ENCODE measurements at regions not wholly inside any gene's neighbourhood (a gene's known extent, or its start where the extent isn't known, plus 50 kb on each side); places are given as distances from the start of the nearest gene placed in this dataset.

DNA sequence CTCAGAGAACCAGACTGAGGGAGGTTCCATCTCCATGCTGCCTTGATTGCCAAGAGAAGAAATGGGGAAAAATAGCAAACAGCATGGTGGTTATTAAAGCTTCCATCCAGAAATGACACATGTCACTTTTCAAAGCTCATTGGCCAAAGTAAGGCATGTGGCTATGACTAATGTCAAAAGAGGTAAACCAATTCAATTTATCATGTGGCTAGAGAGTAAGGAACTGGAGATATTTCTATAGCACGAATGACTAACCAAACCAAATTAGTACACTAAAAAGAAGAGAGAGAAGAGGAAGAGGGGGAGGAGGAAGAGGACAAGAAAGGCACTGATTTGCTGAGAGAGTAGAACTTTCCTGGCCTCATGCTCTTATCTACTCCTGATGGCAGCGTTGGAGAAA, 115.2 kb upstream of the SLC6A11 start:
- POLR2A ChIA-PET (ENCODE audit: low non-redundant PET), result no interaction called here
- CTCF ChIA-PET, result no interaction called here
- no peak overlapping the region for H3K27ac ChIP-seq
- no peak for DNase-seq (ENCODE audit: low spot score)
- TF ChIP-seq CTCF (conservative IDR thresholded peaks at IDR 0.05; ENCODE audit: low read depth), result no peak

DNA sequence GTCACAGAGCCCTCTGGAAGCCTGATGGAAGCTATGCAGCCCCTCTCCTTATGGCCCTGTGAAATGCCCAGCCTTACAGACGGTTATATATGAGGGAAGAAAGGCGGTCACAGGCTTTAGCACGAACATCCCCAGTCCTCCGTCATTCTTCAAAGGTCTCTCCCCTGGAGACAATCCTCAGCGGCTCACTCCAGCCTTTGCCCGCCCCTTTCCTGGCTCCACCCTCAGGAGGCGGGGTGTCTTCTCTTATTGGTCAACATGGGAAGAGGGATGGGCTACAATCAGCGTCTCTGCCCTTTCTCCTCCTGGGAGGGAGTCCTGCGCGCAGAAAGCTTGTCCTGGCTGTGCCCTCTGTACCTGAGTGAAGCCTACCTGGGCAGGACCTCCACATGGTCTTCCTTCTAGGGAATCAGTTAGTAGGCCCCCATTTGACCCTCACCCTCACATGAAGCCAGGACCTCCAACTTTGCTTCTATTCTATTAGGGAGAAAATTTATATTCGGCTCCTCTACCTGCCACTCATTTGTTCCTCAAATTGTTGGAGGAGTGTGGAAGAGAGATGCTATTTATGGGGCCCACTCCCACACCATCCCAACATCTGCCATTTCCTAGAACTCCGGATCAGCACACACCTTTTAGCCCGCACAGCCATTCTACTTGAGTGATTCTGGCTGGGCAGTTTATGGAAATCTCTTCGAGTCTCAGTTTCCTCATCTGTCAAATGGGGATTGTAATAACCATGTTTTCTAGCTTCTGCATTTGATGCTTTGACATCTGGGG, 112.9 kb upstream of the SLC6A11 start:
- CTCF ChIA-PET, result no interaction called here
- no peak for TF ChIP-seq CTCF (conservative IDR thresholded peaks at IDR 0.05; ENCODE audit: low read depth)
- no peak overlapping the region for H3K27ac ChIP-seq
- POLR2A ChIA-PET (ENCODE audit: low non-redundant PET), result no interaction called here
- DNase-seq (ENCODE audit: low spot score), result peak; percentile 29

DNA sequence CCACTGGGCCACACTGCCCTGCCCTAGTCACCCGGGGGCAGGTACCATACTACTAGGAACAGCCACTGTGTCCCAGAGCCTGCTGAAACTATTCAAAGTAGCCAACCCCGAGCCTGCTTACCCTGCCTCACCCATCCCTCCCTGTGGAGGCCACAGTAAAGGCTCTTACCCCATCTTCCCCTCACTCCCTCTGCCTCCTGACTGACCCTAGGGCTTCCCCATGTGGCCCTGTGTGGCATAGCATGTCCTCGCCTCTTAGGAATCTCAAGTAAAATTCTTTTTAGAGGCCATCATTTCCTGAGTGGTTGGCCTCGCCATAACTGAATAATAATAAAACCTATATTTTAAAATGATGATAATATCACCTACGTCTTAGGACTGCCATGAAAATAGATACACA, 112.2 kb upstream of the SLC6A11 start:
- DNase-seq (ENCODE audit: low spot score), result no peak
- TF ChIP-seq CTCF (conservative IDR thresholded peaks at IDR 0.05; ENCODE audit: low read depth), result no peak
- ChIA-PET CTCF (no interaction called here), POLR2A (ENCODE audit: low non-redundant PET) (no interaction called here)
- no peak overlapping the region for H3K27ac ChIP-seq

GRCh38 chr3:10706156-10706739, 109.8 kb upstream of the SLC6A11 start:
- no peak for DNase-seq (ENCODE audit: low spot score)
- ChIA-PET CTCF (interaction anchor here (0.9 kb wide), 1 partner anchor 385 kb away, joined by 3 read pairs; the partner anchor contains the start of gene SEC13), POLR2A (ENCODE audit: low non-redundant PET) (no interaction called here)
- no peak overlapping the region for H3K27ac ChIP-seq
- no peak for TF ChIP-seq CTCF (conservative IDR thresholded peaks at IDR 0.05; ENCODE audit: low read depth)

DNA sequence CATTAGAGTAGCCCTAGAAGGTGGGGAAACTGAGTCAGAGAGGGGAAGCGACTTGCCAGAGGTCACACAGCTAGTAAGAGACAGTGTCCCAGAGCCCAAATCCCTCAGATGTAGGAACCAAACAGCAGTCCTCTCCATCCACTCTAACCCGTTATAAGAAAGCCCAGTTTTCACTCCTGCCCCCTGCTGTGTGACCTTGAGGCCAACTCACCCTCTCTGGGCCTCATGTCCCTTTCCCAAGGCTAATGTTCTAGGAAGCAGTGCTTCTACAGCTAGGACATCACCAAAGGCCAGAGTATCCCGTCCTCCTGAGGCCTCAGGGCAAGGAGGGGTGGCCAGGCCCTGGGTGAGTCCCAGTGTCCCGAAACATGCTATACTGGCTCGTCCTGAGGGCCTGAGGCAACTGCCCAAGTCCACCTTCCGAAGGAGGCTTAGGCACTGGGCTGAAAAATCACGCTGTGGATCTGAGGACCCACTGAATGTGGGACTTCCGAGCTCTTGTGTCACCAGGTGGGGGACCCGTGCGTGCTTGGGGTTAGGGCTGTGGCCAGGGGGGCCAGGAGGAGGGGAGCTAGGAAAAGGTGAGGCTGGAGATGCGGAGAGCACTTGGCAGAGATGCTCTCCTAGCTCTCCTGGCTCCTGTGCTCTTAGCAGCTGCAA, 109.2 kb upstream of the SLC6A11 start:
- POLR2A ChIA-PET (ENCODE audit: low non-redundant PET), result no interaction called here
- DNase-seq (ENCODE audit: low spot score), result no peak
- H3K27ac ChIP-seq, result no peak overlapping the region
- no peak for TF ChIP-seq CTCF (conservative IDR thresholded peaks at IDR 0.05; ENCODE audit: low read depth)
- CTCF ChIA-PET, result interaction anchor here (0.9 kb wide), 1 partner anchor 386 kb away, joined by 3 read pairs; the partner anchor contains the start of gene SEC13

DNA sequence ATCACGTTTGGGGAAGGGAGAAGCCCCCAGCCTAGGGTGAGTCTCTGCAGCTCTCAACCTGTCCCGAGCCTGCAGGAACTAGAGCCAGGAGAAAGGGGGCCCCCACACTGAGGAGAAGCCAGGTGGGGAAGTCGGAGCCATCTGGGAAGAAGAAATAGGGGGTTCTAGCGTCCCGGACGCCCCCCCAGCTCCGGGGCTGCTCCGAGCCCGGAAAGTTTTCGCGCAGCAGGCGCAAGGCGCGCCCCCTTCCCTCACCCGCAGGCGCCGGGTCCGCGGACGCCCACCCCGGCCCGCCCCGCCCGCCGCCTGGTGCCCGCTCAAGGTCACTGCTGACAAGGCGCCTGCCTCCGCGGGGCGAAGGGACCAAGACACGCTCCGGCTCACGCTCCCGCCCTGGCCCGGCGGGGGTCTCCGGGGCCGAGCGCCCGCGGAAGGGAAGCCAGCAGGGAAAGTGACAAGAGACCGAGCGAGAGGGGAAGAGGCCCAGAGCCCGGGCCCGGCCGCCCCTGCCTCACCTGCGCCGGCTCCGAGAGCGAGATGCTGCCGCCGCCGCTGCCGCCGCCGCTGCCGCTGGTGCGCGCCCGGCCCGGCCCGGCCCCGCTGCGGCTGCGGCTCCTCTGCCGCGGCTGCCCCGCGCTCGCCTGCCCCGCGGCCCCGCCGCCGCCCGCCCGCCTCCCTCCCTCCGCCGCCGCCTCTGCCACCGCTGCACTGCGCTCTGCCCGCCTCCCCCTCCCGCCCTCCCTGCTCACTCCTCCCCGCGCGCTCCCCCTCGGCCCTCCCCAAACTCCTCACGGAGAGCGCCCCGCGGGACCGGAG, 108.4 kb upstream of the SLC6A11 start:
- TF ChIP-seq CTCF (conservative IDR thresholded peaks at IDR 0.05; ENCODE audit: low read depth), result no peak

More for the DNA sequence above, 108.4 kb upstream of the SLC6A11 start:
- POLR2A ChIA-PET (ENCODE audit: low non-redundant PET), result no interaction called here
- CTCF ChIA-PET, result interaction anchor here (0.9 kb wide), 1 partner anchor 386 kb away, joined by 3 read pairs; the partner anchor contains the start of gene SEC13
- H3K27ac ChIP-seq, result no peak overlapping the region
- no peak for DNase-seq (ENCODE audit: low spot score)
